Ovary (tissue), 7 donors: ENCODE measurements at regions not wholly inside any gene's neighbourhood (a gene's known extent, or its start where the extent isn't known, plus 50 kb on each side); places are given as distances from the start of the nearest gene placed in this dataset.

Experiments used
- DNase-seq, 5 donors: peaks; one replicate each; pipeline ENCODE4 v3.0.0-alpha.2; 2019 to 2020
- H3K27ac ChIP-seq, 2 donors: fragments of 200-600 bp; one replicate each; pipeline versions ENCODE4 v1.5.1 to v1.8.0; 2019 to 2022
- H3K27me3 ChIP-seq: fragments of 200-600 bp; one replicate; pipeline ENCODE4 v1.8.0; 2022
- H3K36me3 ChIP-seq: fragments of 200-600 bp; sonication (generic); one replicate; pipeline ENCODE4 v1.5.1; 2019
- H3K4me1 ChIP-seq: one replicate; pipeline ENCODE4 v1.8.1; 2013; ENCODE audit warnings: mild to moderate bottlenecking, moderate library complexity; ENCODE audit not compliant: insufficient read depth
- H3K4me3 ChIP-seq: fragments of 200-600 bp; sonication (generic); one replicate; pipeline ENCODE4 v1.5.1; 2017
- H3K9me3 ChIP-seq, 2 donors: fragments of 200-600 bp in 1 of 2; sonication (generic) in 1 of 2; one replicate each; pipeline versions ENCODE4 v1.5.1 to v1.8.1; 2013 to 2019; ENCODE audit warnings: mild to moderate bottlenecking in 1 of 2, moderate library complexity in 1 of 2
- EP300 ChIP-seq: sonication (generic); formaldehyde crosslinking; IDR thresholded peaks from one replicate; pipeline ENCODE4 v1.6.1; 2017; ENCODE audit warnings: antibody characterized with exemption
- POLR2A ChIP-seq: fragments of 450-650 bp; IDR thresholded peaks from one replicate; pipeline ENCODE4 v1.6.1; 2017; ENCODE audit warnings: antibody characterized with exemption, mild to moderate bottlenecking, moderate library complexity
- WGBS, 3 donors: extraction: QIAGEN DNeasy Blood & Tissue Kit in 1 of 3; methylation state at CpG; one replicate each; pipeline versions ENCODE4 v1.1.5 to v1.1.7; 2013 to 2017; 5-methylcytosine and 5-hydroxymethylcytosine counted together
- intact Hi-C, 4 donors: fragments of 100-400 bp; cut with DNase I; formaldehyde crosslinking; loops; one replicate each; pipeline versions ENCODE4 v1.11.0 to v1.15.1; 2022 to 2023
- TF ChIP-seq, protein P1 (sequence below), 3 donors: fragments of 450-650 bp in 2 of 3; fragments of 200-600 bp in 1 of 3; IDR thresholded peaks; one replicate each; pipeline versions ENCODE4 v1.5.1 to v1.8.0; 2016 to 2022; ENCODE audit warnings: antibody characterized with exemption in 3 of 3, mild to moderate bottlenecking in 1 of 3
- donor health status: DM: no; HTN: no; CAD: no; lungs with moderate emphysema.
- donor health status: DM: no; HTN: no; CAD: no.
- donor health status: Bipolar disorder and iron deficiency.
- donor health status: DM: no; HTN: no; CAD: no.
- donor health status: DM: yes; HTN: yes; CAD: no.

DNA sequence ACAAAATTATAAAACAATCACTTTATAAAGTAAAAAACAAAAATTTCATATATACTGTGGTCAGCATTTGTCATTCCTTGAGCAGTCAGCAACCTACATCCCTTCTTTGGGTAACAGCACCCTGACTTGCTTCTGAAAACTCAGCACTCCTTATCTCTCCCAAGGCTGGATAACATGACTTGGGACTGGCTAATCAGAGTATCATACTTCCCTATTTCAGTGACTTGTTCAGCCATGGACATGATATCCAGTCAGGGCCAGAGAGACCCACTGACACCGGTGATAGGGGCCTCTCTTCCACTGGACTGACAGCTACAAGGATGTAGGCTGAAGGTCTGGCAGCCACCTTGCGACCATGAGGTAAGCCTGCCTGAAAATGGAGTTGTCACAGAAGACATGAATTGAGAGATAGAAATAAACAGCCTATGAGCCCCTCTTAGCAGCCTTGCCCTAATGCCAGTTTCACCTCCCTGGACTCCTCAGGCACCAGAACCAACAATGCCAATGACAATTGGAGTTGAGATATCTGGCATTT lies 84.4 kb upstream of the NEBL start:
- Histone ChIP-seq H3K4me3 (no peak overlapping the region), H3K27me3 (no peaks in the 10 kb centered on the region), H3K36me3 (no peaks in the 10 kb centered on the region), H3K9me3 (no peaks in the 10 kb centered on the region), H3K27ac (no peak overlapping the region), H3K4me1 (no peaks in the 10 kb centered on the region)
- intact Hi-C loops: no loop called here
- TF ChIP-seq EP300 (no peak), POLR2A (no peak)
- TF ChIP-seq, protein P1, sequence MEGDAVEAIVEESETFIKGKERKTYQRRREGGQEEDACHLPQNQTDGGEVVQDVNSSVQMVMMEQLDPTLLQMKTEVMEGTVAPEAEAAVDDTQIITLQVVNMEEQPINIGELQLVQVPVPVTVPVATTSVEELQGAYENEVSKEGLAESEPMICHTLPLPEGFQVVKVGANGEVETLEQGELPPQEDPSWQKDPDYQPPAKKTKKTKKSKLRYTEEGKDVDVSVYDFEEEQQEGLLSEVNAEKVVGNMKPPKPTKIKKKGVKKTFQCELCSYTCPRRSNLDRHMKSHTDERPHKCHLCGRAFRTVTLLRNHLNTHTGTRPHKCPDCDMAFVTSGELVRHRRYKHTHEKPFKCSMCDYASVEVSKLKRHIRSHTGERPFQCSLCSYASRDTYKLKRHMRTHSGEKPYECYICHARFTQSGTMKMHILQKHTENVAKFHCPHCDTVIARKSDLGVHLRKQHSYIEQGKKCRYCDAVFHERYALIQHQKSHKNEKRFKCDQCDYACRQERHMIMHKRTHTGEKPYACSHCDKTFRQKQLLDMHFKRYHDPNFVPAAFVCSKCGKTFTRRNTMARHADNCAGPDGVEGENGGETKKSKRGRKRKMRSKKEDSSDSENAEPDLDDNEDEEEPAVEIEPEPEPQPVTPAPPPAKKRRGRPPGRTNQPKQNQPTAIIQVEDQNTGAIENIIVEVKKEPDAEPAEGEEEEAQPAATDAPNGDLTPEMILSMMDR (IDR thresholded peaks at IDR 0.05): no peak
- no peak for DNase-seq
- 97 to 99% (median 97%) methylated on average over 2 of the region's 2 CpGs for WGBS, 3 donors

GRCh38 chr10:20978617-20979016 lies 81.5 kb upstream of the NEBL start:
- no peaks in the 10 kb centered on the region for H3K4me1 ChIP-seq
- intact Hi-C loops: no loop called here
- H3K27ac ChIP-seq: no peak overlapping the region
- no peaks in the 10 kb centered on the region for H3K9me3 ChIP-seq
- 87 to 89% (median 87%) methylated on average over 5 of the region's 5 CpGs for WGBS, 3 donors
- H3K27me3 ChIP-seq: no peaks in the 10 kb centered on the region
- no peaks in the 10 kb centered on the region for H3K36me3 ChIP-seq
- no peak overlapping the region for H3K4me3 ChIP-seq
- TF ChIP-seq POLR2A: no peak
- TF ChIP-seq, protein P1 (IDR thresholded peaks at IDR 0.05): no peak
- DNase-seq: no peak

DNA sequence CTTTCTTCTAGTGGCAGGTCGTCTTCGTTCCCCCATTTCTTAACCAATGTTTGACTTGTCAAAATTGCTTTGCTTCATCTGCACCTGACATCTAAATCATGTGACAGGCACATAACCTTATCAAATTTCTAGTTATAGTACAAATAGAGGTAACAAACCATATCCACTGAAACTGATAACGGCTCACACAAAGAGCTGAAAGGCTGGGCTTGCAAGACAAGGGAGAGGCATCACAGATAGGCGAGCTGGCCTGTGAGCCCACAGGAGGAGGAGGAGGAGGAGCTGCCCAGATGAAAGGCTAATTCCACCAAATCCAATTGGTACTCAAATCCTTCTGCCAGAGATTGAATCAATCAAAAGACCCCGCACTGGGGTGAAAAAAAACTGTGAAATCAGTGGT lies 80.2 kb upstream of the NEBL start:
- 73 to 89% (median 87%) methylated on average over 5 of the region's 5 CpGs for WGBS, 3 donors
- no peak overlapping the region for H3K27ac ChIP-seq
- TF ChIP-seq, protein P1 (IDR thresholded peaks at IDR 0.05): no peak
- TF ChIP-seq POLR2A: no peak
- no peak for TF ChIP-seq EP300
- H3K9me3 ChIP-seq: no peaks in the 10 kb centered on the region
- intact Hi-C loops: no loop called here
- no peaks in the 10 kb centered on the region for H3K36me3 ChIP-seq
- H3K4me1 ChIP-seq: no peaks in the 10 kb centered on the region
- DNase-seq: no peak
- H3K27me3 ChIP-seq: no peaks in the 10 kb centered on the region
- no peak overlapping the region for H3K4me3 ChIP-seq

DNA sequence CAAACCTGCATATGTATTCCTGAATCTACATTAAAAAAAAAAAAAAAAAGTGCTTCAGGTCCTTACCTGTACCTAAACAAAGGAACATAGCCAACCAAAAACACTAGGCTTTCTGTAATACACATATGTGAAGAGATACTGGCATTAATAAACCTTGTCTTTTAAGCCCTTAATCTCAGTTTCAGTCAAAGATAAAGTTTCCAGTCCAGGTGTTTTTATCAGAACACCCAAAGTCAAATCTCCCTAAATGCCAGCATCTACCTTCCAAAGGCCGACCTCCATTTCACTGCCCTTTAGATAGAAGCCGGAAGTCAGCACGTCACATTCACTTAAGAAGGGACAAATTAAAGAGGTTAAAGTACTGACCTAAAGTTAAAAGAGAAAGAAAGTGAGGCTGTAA lies 79.8 kb upstream of the NEBL start:
- Histone ChIP-seq H3K4me1 (no peaks in the 10 kb centered on the region), H3K36me3 (no peaks in the 10 kb centered on the region), H3K9me3 (no peaks in the 10 kb centered on the region), H3K4me3 (no peak overlapping the region), H3K27ac (no peak overlapping the region), H3K27me3 (no peaks in the 10 kb centered on the region)
- WGBS, 3 donors: 81 to 87% (median 84%) methylated on average over 3 of the region's 3 CpGs
- intact Hi-C loops: no loop called here
- no peak for TF ChIP-seq EP300
- no peak for TF ChIP-seq POLR2A
- TF ChIP-seq, protein P1 (IDR thresholded peaks at IDR 0.05): no peak
- no peak for DNase-seq
